ENCODE measurements at regions not wholly inside any gene's neighbourhood (a gene's known extent, or its start where the extent isn't known, plus 50 kb on each side); places are given as distances from the start of the nearest gene placed in this dataset.
"Not testable (repeated sequence)": the region's sequence is repeated elsewhere in the genome, so short reads cannot be mapped to it uniquely, and the experiment has no call there.

- no peak for DNase-seq
These were observed 282.9 kb downstream of the ALG10 start for GRCh38 chr12:34305176-34305575.

GRCh38 chr12:34306133-34306830, 284.0 kb downstream of the ALG10 start:
- DNase-seq = no peak

- not testable (repeated sequence) for DNase-seq
These were observed 287.8 kb downstream of the ALG10 start for GRCh38 chr12:34309806-34310804.

- no peak for DNase-seq
These were observed 289.0 kb downstream of the ALG10 start for GRCh38 chr12:34311337-34311736.

- DNase-seq = no peak
These were observed 305.4 kb downstream of the ALG10 start for GRCh38 chr12:34327671-34328070.

- DNase-seq = no peak
These were observed 311.0 kb downstream of the ALG10 start for GRCh38 chr12:34333337-34333736.

GRCh38 chr12:34334538-34334937, 312.2 kb downstream of the ALG10 start:
- no peak for DNase-seq

GRCh38 chr12:34334953-34335743, 312.9 kb downstream of the ALG10 start:
- DNase-seq = no peak

GRCh38 chr12:34335819-34336262, 313.5 kb downstream of the ALG10 start:
- no peak for DNase-seq

- DNase-seq = no peak
These were observed 314.5 kb downstream of the ALG10 start for GRCh38 chr12:34336619-34337465.

- DNase-seq = no peak
These were observed 316.5 kb downstream of the ALG10 start for GRCh38 chr12:34338751-34339150.

GRCh38 chr12:34339922-34340321, 317.6 kb downstream of the ALG10 start:
- DNase-seq = no peak

GRCh38 chr12:34340534-34341361, 318.5 kb downstream of the ALG10 start:
- no peak for DNase-seq

- no peak for DNase-seq
These were observed 319.1 kb downstream of the ALG10 start for GRCh38 chr12:34341362-34341733.

GRCh38 chr12:34342048-34342447, 319.8 kb downstream of the ALG10 start:
- no peak for DNase-seq

- no peak for DNase-seq
These were observed 321.0 kb downstream of the ALG10 start for GRCh38 chr12:34343345-34343744.

- DNase-seq = no peak
These were observed 321.5 kb downstream of the ALG10 start for GRCh38 chr12:34343766-34344165.

- DNase-seq = no peak
These were observed 322.7 kb downstream of the ALG10 start for GRCh38 chr12:34344851-34345522.

GRCh38 chr12:34345801-34346200, 323.5 kb downstream of the ALG10 start:
- DNase-seq = no peak

GRCh38 chr12:34346372-34347034, 324.2 kb downstream of the ALG10 start:
- no peak for DNase-seq

Measured in activated effector memory CD4-positive, alpha-beta T cell treated with anti-CD3 and anti-CD28 coated beads, Interleukin-2, amount 50 U/mL, for 16 hours (primary cell).